Neural cell (in vitro differentiated cells): ENCODE measurements at regions not wholly inside any gene's neighbourhood (a gene's known extent, or its start where the extent isn't known, plus 50 kb on each side); places are given as distances from the start of the nearest gene placed in this dataset.

ENCODE experiments used
- H2AFZ ChIP-seq: fragments of 200-600, 300-800 bp; sonication (generic), shearing (Covaris generic); 2 replicates; pipeline ENCODE4 v1.6.0; 2014; ENCODE audit warnings: low read depth, mild to moderate bottlenecking, antibody characterized with exemption, low read length, moderate library complexity
- H3F3A ChIP-seq: fragments of 200-600 bp; shearing (Covaris generic); 2 replicates; pipeline ENCODE4 v1.6.1; 2016; ENCODE audit warnings: mild to moderate bottlenecking, moderate library complexity, mixed read lengths, antibody characterized with exemption, low read length; ENCODE audit not compliant: insufficient read depth, poor library complexity, severe bottlenecking
- H3K27ac ChIP-seq: fragments of 200-600, 300-800 bp; sonication (generic), shearing (Covaris generic); 2 replicates; pipeline ENCODE4 v1.5.1; 2014; ENCODE audit warnings: mild to moderate bottlenecking, low read length, moderate library complexity
- H3K27me3 ChIP-seq: fragments of 300-800, 200-600 bp; sonication (generic), shearing (Covaris generic); 2 replicates; pipeline ENCODE4 v1.6.0; 2014; ENCODE audit warnings: mild to moderate bottlenecking, low read depth, low read length, moderate library complexity; ENCODE audit not compliant: insufficient read depth
- H3K36me3 ChIP-seq: fragments of 300-800, 200-600 bp; sonication (generic), shearing (Covaris generic); 2 replicates; pipeline ENCODE4 v1.5.1; 2014; ENCODE audit warnings: mild to moderate bottlenecking, antibody characterized with exemption, low read length, moderate library complexity; ENCODE audit not compliant: insufficient read depth
- H3K4me2 ChIP-seq: fragments of 300-800, 200-600 bp; sonication (generic), shearing (Covaris generic); 2 replicates; pipeline ENCODE4 v1.6.0; 2014; ENCODE audit warnings: mild to moderate bottlenecking, low read length
- H3K4me3 ChIP-seq: fragments of 300-800, 200-600 bp; sonication (generic), shearing (Covaris generic); 2 replicates; pipeline ENCODE4 v1.5.1; 2014; ENCODE audit warnings: mild to moderate bottlenecking, low read length, moderate library complexity
- H3K79me2 ChIP-seq: fragments of 200-600 bp; shearing (Covaris generic); replicated peaks from 2 replicates; pipeline ENCODE4 v1.6.0; 2014; ENCODE audit warnings: mild to moderate bottlenecking, low read length, moderate library complexity; ENCODE audit not compliant: insufficient read depth
- H3K9ac ChIP-seq: fragments of 300-800, 200-600 bp; sonication (generic), shearing (Covaris generic); 2 replicates; pipeline ENCODE4 v1.6.1; 2016; ENCODE audit warnings: mild to moderate bottlenecking, low read length, mixed read lengths
- H3K9me2 ChIP-seq: fragments of 200-600 bp; shearing (Covaris generic); 2 replicates; pipeline ENCODE4 v1.6.1; 2016; ENCODE audit warnings: mild to moderate bottlenecking, low read length, mixed read lengths; ENCODE audit not compliant: insufficient read depth
- H3K9me3 ChIP-seq: fragments of 200-600, 300-800 bp; sonication (generic), shearing (Covaris generic); 2 replicates; pipeline ENCODE4 v1.6.1; 2016; ENCODE audit warnings: mild to moderate bottlenecking, mixed run types, low read length, moderate library complexity, mixed read lengths
- H4K20me1 ChIP-seq: fragments of 200-600 bp; shearing (Covaris generic); 2 replicates; pipeline ENCODE4 v1.6.1; 2016; ENCODE audit warnings: mild to moderate bottlenecking, mixed run types; ENCODE audit not compliant: insufficient read depth
- CTCF ChIP-seq: fragments of 450-650 bp; IDR thresholded peaks from 2 replicates; pipeline ENCODE4 v1.5.1; 2014; ENCODE audit warnings: antibody characterized with exemption, mild to moderate bottlenecking, moderate library complexity; ENCODE audit not compliant: poor library complexity, severe bottlenecking
- EP300 ChIP-seq: fragments of 450-650 bp; conservative IDR thresholded peaks from 2 replicates; pipeline ENCODE4 v1.6.1; 2014; ENCODE audit warnings: antibody characterized with exemption, mild to moderate bottlenecking, moderate library complexity; ENCODE audit not compliant: poor library complexity, severe bottlenecking
- EZH2 ChIP-seq: fragments of 200-600, 300-800 bp; shearing (Covaris generic), sonication (generic); IDR thresholded peaks from 2 replicates; pipeline ENCODE4 v1.6.1; 2014; ENCODE audit warnings: antibody characterized with exemption, low read length, borderline replicate concordance, mild to moderate bottlenecking; ENCODE audit not compliant: insufficient read depth, poor library complexity, severe bottlenecking
- MXI1 ChIP-seq: fragments of 450-650 bp; conservative IDR thresholded peaks from 2 replicates; pipeline ENCODE4 v1.6.1; 2014; ENCODE audit warnings: antibody characterized with exemption, mild to moderate bottlenecking; ENCODE audit not compliant: poor library complexity, severe bottlenecking
- POLR2AphosphoS5 ChIP-seq: IDR thresholded peaks from 2 replicates; pipeline ENCODE4 v1.6.1; 2012
- RAD21 ChIP-seq: fragments of 450-650 bp; conservative IDR thresholded peaks from 2 replicates; pipeline ENCODE4 v1.6.1; 2014; ENCODE audit warnings: antibody characterized with exemption, mild to moderate bottlenecking, moderate library complexity
- REST ChIP-seq: IDR thresholded peaks from 2 replicates; pipeline ENCODE4 v1.6.1; 2012; ENCODE audit warnings: borderline replicate concordance
- SMC3 ChIP-seq: fragments of 450-650 bp; conservative IDR thresholded peaks from 2 replicates; pipeline ENCODE4 v1.6.1; 2014; ENCODE audit warnings: antibody characterized with exemption, mild to moderate bottlenecking, moderate library complexity; ENCODE audit not compliant: poor library complexity
- TAF1 ChIP-seq: IDR thresholded peaks from 2 replicates; pipeline ENCODE4 v1.6.1; 2012; ENCODE audit warnings: low read depth

- H3K9me2 ChIP-seq: no peaks in the 10 kb centered on the region
- no peak for TF ChIP-seq EP300
- no peak for TF ChIP-seq CTCF
- TF ChIP-seq TAF1: no peak
- no peak for TF ChIP-seq POLR2AphosphoS5
- no peak for TF ChIP-seq EZH2
- TF ChIP-seq MXI1: no peak
- no peak for TF ChIP-seq RAD21
- no peak for TF ChIP-seq REST
- TF ChIP-seq SMC3: no peak
Measured at GRCh38 chr12:91482231-91482630, 299.6 kb upstream of the DCN start.

GRCh38 chr12:91478500-91478899 is 295.9 kb upstream of the DCN start:
- no peaks in the 10 kb centered on the region for H3F3A ChIP-seq

More at GRCh38 chr12:91482231-91482630, 299.6 kb upstream of the DCN start:
- Histone ChIP-seq H3K9ac (no peak overlapping the region), H3K27me3 (no peaks in the 10 kb centered on the region), H3K36me3 (no peaks in the 10 kb centered on the region), H3F3A (no peaks in the 10 kb centered on the region), H3K79me2 (no peaks in the 10 kb centered on the region), H4K20me1 (no peaks in the 10 kb centered on the region), H3K4me2 (no peak overlapping the region), H2AFZ (no peak overlapping the region), H3K27ac (no peak overlapping the region), H3K4me3 (no peak overlapping the region), H3K9me3 (no peaks in the 10 kb centered on the region)

More at GRCh38 chr12:91478500-91478899, 295.9 kb upstream of the DCN start:
- TF ChIP-seq SMC3 (no peak), CTCF (no peak), TAF1 (no peak), RAD21 (no peak), REST (no peak)
- no peak overlapping the region for H2AFZ ChIP-seq
- no peaks in the 10 kb centered on the region for H4K20me1 ChIP-seq
- H3K27ac ChIP-seq: no peak overlapping the region
- no peaks in the 10 kb centered on the region for H3K79me2 ChIP-seq
- no peaks in the 10 kb centered on the region for H3K27me3 ChIP-seq
- H3K4me3 ChIP-seq: no peak overlapping the region
- no peaks in the 10 kb centered on the region for H3K36me3 ChIP-seq
- no peaks in the 10 kb centered on the region for H3K9me3 ChIP-seq
- H3K4me2 ChIP-seq: no peak overlapping the region
- H3K9ac ChIP-seq: no peak overlapping the region
- H3K9me2 ChIP-seq: no peaks in the 10 kb centered on the region
